ENCODE measurements at regions not wholly inside any gene's neighbourhood (a gene's known extent, or its start where the extent isn't known, plus 50 kb on each side); places are given as distances from the start of the nearest gene placed in this dataset.

- no peak for TF ChIP-seq CTCF (IDR thresholded peaks at IDR 0.05)
- no peak for TF ChIP-seq POLR2A (IDR thresholded peaks at IDR 0.05)
- DNase-seq, result no peak
- 86 to 89% methylated on average over 4 of the region's 4 CpGs for WGBS, 2 donors
- Histone ChIP-seq H3K4me1 (no peaks in the 10 kb centered on the region), H3K9me3 (no peaks in the 10 kb centered on the region), H3K27me3 (no peaks in the 10 kb centered on the region), H3K27ac (no peak overlapping the region), H3K36me3 (no peaks in the 10 kb centered on the region), H3K4me3 (replicated peaks in 1 of 3) (no peak overlapping the region)
- intact Hi-C loops (cut with DNase I), result no loop called here
Measured at GRCh38 chr6:3948866-3949265, 99.7 kb downstream of the FAM50B start.

- 65 to 69% methylated on average over 6 of the region's 6 CpGs for WGBS, 2 donors
- intact Hi-C loops (cut with DNase I), result no loop called here
Measured at GRCh38 chr6:3949521-3949920, 100.3 kb downstream of the FAM50B start.

GRCh38 chr6:3956054-3956453 lies 106.9 kb downstream of the FAM50B start:
- TF ChIP-seq POLR2A (IDR thresholded peaks at IDR 0.05) (no peak), CTCF (IDR thresholded peaks at IDR 0.05) (no peak)
- DNase-seq, result no peak
- Histone ChIP-seq H3K27ac (no peak overlapping the region), H3K4me1 (no peaks in the 10 kb centered on the region), H3K4me3 (replicated peaks in 1 of 3) (no peak overlapping the region), H3K27me3 (no peaks in the 10 kb centered on the region), H3K36me3 (no peaks in the 10 kb centered on the region), H3K9me3 (no peaks in the 10 kb centered on the region)
- WGBS, 2 donors, result 100% methylated on average over 1 of the region's 1 CpG
- intact Hi-C loops (cut with DNase I), result no loop called here

More at GRCh38 chr6:3949521-3949920, 100.3 kb downstream of the FAM50B start:
- H3K27ac ChIP-seq, result no peak overlapping the region
- no peaks in the 10 kb centered on the region for H3K27me3 ChIP-seq
- no peak overlapping the region for H3K4me3 ChIP-seq (replicated peaks in 1 of 3)
- no peaks in the 10 kb centered on the region for H3K4me1 ChIP-seq
- TF ChIP-seq POLR2A (IDR thresholded peaks at IDR 0.05) (no peak), CTCF (IDR thresholded peaks at IDR 0.05) (no peak)
- no peaks in the 10 kb centered on the region for H3K9me3 ChIP-seq
- no peak for DNase-seq
- no peaks in the 10 kb centered on the region for H3K36me3 ChIP-seq

DNA sequence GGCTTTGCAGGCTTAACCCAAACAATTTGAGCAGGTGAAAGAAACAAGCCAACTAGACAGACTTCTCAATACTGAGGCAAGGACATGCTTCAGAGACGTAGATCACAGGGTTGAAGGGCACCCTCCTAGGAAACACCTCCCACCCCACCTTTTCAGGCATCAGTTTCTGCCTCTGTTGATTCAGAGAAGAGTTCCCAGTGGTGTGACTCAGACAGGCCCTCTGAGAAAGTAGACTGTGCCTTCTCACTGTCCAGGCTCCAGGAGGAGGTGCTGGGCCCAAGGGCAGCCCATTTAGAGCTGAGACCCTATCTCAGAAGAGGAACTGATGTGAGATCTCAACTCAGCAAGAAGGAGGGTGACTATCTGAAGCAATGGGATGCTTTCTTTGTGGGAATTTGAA lies 108.1 kb downstream of the FAM50B start:
- TF ChIP-seq CTCF (IDR thresholded peaks at IDR 0.05) (no peak), POLR2A (IDR thresholded peaks at IDR 0.05) (no peak)
- Histone ChIP-seq H3K4me3 (replicated peaks in 1 of 3) (no peak overlapping the region), H3K36me3 (no peaks in the 10 kb centered on the region), H3K27me3 (no peaks in the 10 kb centered on the region), H3K4me1 (no peaks in the 10 kb centered on the region), H3K27ac (no peak overlapping the region), H3K9me3 (no peaks in the 10 kb centered on the region)
- WGBS, 2 donors, result 93 to 94% methylated on average over 1 of the region's 1 CpG
- intact Hi-C loops (cut with DNase I), result no loop called here
- no peak for DNase-seq

GRCh38 chr6:3958255-3958654 lies 109.1 kb downstream of the FAM50B start:
- Histone ChIP-seq H3K36me3 (no peaks in the 10 kb centered on the region), H3K27ac (no peak overlapping the region), H3K4me1 (no peaks in the 10 kb centered on the region), H3K9me3 (no peaks in the 10 kb centered on the region), H3K4me3 (replicated peaks in 1 of 3) (no peak overlapping the region), H3K27me3 (no peaks in the 10 kb centered on the region)
- intact Hi-C loops (cut with DNase I), result no loop called here
- 86 to 87% methylated on average over 2 to 7 of the region's 7 CpGs for WGBS, 2 donors
- no peak for DNase-seq
- TF ChIP-seq POLR2A (IDR thresholded peaks at IDR 0.05), result no peak
- TF ChIP-seq CTCF (IDR thresholded peaks at IDR 0.05), result no peak
